WTC11 (cell line): ENCODE measurements at regions not wholly inside any gene's neighbourhood (a gene's known extent, or its start where the extent isn't known, plus 50 kb on each side); places are given as distances from the start of the nearest gene placed in this dataset.

Source experiments
- ATF1 ChIP-seq: sonication (generic); formaldehyde crosslinking; IDR thresholded peaks from 2 replicates; pipeline ENCODE4 v1.8.1; 2023; ENCODE audit warnings: mild to moderate bottlenecking, moderate library complexity, missing genetic modification reagents
- ESRRA ChIP-seq: sonication (generic); formaldehyde crosslinking; IDR thresholded peaks from 2 replicates; pipeline ENCODE4 v1.8.1; 2022; ENCODE audit warnings: mild to moderate bottlenecking, missing genetic modification reagents, borderline replicate concordance
- ETV6 ChIP-seq: sonication (generic); formaldehyde crosslinking; IDR thresholded peaks from 2 replicates; pipeline ENCODE4 v1.8.1; 2022; ENCODE audit warnings: mild to moderate bottlenecking, missing genetic modification reagents
- FOXK1 ChIP-seq: sonication (generic); formaldehyde crosslinking; IDR thresholded peaks from 2 replicates; pipeline ENCODE4 v1.8.0; 2022; ENCODE audit warnings: mild to moderate bottlenecking, moderate library complexity, missing genetic modification reagents
- JUN ChIP-seq: sonication (generic); formaldehyde crosslinking; IDR thresholded peaks from 2 replicates; pipeline ENCODE4 v1.8.0; 2023; ENCODE audit warnings: mild to moderate bottlenecking, missing genetic modification reagents
- RELA ChIP-seq: sonication (generic); formaldehyde crosslinking; IDR thresholded peaks from 2 replicates; pipeline ENCODE4 v1.8.1; 2022; ENCODE audit warnings: missing genetic modification reagents, mild to moderate bottlenecking, borderline replicate concordance
- SP1 ChIP-seq: sonication (generic); formaldehyde crosslinking; conservative IDR thresholded peaks from 2 replicates; pipeline ENCODE4 v1.8.1; 2022; ENCODE audit warnings: missing genetic modification reagents
- ZNF121 ChIP-seq: sonication (generic); formaldehyde crosslinking; IDR thresholded peaks from 2 replicates; pipeline ENCODE4 v1.8.0; 2023; ENCODE audit warnings: missing genetic modification reagents
- ZNF138 ChIP-seq: sonication (generic); formaldehyde crosslinking; conservative IDR thresholded peaks from 2 replicates; pipeline ENCODE4 v1.8.1; 2022; ENCODE audit warnings: mild to moderate bottlenecking, moderate library complexity, missing genetic modification reagents
- ZNF671 ChIP-seq: fragments of 250-450 bp; sonication (Bioruptor Pico); IDR thresholded peaks from 2 replicates; pipeline ENCODE4 v1.8.0; 2021; ENCODE audit warnings: mild to moderate bottlenecking
- TF ChIP-seq, protein P1 (sequence below): fragments of 200-600 bp; IDR thresholded peaks from 2 replicates; pipeline ENCODE4 v1.8.0; 2022; ENCODE audit warnings: antibody characterized with exemption
- TF ChIP-seq, protein P2 (sequence below): sonication (generic); formaldehyde crosslinking; IDR thresholded peaks from 2 replicates; pipeline ENCODE4 v1.8.1; 2022; ENCODE audit warnings: low read depth, missing genetic modification reagents, borderline replicate concordance
- TF ChIP-seq, protein P3 (sequence below): sonication (generic); formaldehyde crosslinking; IDR thresholded peaks from 2 replicates; pipeline ENCODE4 v1.8.1; 2022; ENCODE audit warnings: missing genetic modification reagents, borderline replicate concordance
- TF ChIP-seq, protein P4 (sequence below): sonication (generic); formaldehyde crosslinking; conservative IDR thresholded peaks from 2 replicates; pipeline ENCODE4 v1.8.1; 2023; ENCODE audit warnings: mild to moderate bottlenecking, low read depth, missing genetic modification reagents, moderate library complexity

DNA sequence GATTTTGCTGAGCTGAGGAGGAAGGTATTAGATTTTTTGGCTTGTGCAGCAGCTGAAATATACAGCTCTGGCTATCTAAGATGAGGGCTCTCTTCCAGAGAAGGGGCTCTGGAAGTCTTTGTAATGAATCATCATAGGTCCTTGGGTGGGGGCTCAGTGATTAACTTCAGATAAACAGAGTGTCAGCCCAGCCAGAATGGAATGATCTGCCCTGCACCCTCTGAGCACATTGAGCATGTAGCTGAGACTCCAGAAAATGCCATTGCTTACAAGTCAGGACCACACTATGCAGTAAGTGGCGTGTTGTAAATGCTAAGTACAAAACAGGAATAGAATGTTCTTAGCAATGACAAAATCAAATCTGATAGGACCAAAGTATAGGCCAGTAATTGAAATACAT is 836.0 kb downstream of the PDHA2 start:
- TF ChIP-seq, protein P1, sequence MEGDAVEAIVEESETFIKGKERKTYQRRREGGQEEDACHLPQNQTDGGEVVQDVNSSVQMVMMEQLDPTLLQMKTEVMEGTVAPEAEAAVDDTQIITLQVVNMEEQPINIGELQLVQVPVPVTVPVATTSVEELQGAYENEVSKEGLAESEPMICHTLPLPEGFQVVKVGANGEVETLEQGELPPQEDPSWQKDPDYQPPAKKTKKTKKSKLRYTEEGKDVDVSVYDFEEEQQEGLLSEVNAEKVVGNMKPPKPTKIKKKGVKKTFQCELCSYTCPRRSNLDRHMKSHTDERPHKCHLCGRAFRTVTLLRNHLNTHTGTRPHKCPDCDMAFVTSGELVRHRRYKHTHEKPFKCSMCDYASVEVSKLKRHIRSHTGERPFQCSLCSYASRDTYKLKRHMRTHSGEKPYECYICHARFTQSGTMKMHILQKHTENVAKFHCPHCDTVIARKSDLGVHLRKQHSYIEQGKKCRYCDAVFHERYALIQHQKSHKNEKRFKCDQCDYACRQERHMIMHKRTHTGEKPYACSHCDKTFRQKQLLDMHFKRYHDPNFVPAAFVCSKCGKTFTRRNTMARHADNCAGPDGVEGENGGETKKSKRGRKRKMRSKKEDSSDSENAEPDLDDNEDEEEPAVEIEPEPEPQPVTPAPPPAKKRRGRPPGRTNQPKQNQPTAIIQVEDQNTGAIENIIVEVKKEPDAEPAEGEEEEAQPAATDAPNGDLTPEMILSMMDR: no peak
- TF ChIP-seq, protein P2, sequence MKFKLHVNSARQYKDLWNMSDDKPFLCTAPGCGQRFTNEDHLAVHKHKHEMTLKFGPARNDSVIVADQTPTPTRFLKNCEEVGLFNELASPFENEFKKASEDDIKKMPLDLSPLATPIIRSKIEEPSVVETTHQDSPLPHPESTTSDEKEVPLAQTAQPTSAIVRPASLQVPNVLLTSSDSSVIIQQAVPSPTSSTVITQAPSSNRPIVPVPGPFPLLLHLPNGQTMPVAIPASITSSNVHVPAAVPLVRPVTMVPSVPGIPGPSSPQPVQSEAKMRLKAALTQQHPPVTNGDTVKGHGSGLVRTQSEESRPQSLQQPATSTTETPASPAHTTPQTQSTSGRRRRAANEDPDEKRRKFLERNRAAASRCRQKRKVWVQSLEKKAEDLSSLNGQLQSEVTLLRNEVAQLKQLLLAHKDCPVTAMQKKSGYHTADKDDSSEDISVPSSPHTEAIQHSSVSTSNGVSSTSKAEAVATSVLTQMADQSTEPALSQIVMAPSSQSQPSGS: no peak
- no peak for TF ChIP-seq ZNF138 (CRISPR knock-in tag)
- TF ChIP-seq ZNF671 (CRISPR knock-in tag): no peak
- TF ChIP-seq JUN (CRISPR knock-in tag): no peak
- TF ChIP-seq ATF1 (CRISPR knock-in tag): no peak
- TF ChIP-seq, protein P3, sequence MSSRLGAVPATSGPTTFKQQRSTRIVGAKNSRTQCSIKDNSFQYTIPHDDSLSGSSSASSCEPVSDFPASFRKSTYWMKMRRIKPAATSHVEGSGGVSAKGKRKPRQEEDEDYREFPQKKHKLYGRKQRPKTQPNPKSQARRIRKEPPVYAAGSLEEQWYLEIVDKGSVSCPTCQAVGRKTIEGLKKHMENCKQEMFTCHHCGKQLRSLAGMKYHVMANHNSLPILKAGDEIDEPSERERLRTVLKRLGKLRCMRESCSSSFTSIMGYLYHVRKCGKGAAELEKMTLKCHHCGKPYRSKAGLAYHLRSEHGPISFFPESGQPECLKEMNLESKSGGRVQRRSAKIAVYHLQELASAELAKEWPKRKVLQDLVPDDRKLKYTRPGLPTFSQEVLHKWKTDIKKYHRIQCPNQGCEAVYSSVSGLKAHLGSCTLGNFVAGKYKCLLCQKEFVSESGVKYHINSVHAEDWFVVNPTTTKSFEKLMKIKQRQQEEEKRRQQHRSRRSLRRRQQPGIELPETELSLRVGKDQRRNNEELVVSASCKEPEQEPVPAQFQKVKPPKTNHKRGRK (CRISPR knock-in tag): no peak
- TF ChIP-seq, protein P4, sequence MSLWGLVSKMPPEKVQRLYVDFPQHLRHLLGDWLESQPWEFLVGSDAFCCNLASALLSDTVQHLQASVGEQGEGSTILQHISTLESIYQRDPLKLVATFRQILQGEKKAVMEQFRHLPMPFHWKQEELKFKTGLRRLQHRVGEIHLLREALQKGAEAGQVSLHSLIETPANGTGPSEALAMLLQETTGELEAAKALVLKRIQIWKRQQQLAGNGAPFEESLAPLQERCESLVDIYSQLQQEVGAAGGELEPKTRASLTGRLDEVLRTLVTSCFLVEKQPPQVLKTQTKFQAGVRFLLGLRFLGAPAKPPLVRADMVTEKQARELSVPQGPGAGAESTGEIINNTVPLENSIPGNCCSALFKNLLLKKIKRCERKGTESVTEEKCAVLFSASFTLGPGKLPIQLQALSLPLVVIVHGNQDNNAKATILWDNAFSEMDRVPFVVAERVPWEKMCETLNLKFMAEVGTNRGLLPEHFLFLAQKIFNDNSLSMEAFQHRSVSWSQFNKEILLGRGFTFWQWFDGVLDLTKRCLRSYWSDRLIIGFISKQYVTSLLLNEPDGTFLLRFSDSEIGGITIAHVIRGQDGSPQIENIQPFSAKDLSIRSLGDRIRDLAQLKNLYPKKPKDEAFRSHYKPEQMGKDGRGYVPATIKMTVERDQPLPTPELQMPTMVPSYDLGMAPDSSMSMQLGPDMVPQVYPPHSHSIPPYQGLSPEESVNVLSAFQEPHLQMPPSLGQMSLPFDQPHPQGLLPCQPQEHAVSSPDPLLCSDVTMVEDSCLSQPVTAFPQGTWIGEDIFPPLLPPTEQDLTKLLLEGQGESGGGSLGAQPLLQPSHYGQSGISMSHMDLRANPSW (CRISPR knock-in tag): no peak
- TF ChIP-seq ETV6 (CRISPR knock-in tag): no peak
- no peak for TF ChIP-seq RELA (CRISPR knock-in tag)
- TF ChIP-seq FOXK1 (CRISPR knock-in tag): no peak
- TF ChIP-seq ESRRA (CRISPR knock-in tag): no peak
- no peak for TF ChIP-seq SP1 (CRISPR knock-in tag)
- TF ChIP-seq ZNF121 (CRISPR knock-in tag): no peak
